WTC11 (cell line): ENCODE measurements at regions not wholly inside any gene's neighbourhood (a gene's known extent, or its start where the extent isn't known, plus 50 kb on each side); places are given as distances from the start of the nearest gene placed in this dataset.

ENCODE experiments used
- CREB1 ChIP-seq: sonication (generic); formaldehyde crosslinking; IDR thresholded peaks from 2 replicates; pipeline ENCODE4 v1.8.0; 2023; ENCODE audit warnings: mild to moderate bottlenecking, missing genetic modification reagents
- CTCF ChIP-seq: fragments of 200-600 bp; IDR thresholded peaks from 2 replicates; pipeline ENCODE4 v1.8.0; 2022; ENCODE audit warnings: antibody characterized with exemption
- ELF4 ChIP-seq: sonication (generic); formaldehyde crosslinking; IDR thresholded peaks from 2 replicates; pipeline ENCODE4 v1.8.1; 2022; ENCODE audit warnings: low read depth, mild to moderate bottlenecking, moderate library complexity, missing genetic modification reagents
- HMGXB4 ChIP-seq: sonication (generic); formaldehyde crosslinking; IDR thresholded peaks from 2 replicates; pipeline ENCODE4 v1.8.1; 2023; ENCODE audit warnings: mild to moderate bottlenecking, moderate library complexity, missing genetic modification reagents
- JUN ChIP-seq: sonication (generic); formaldehyde crosslinking; IDR thresholded peaks from 2 replicates; pipeline ENCODE4 v1.8.0; 2023; ENCODE audit warnings: mild to moderate bottlenecking, missing genetic modification reagents
- TEAD4 ChIP-seq: sonication (generic); formaldehyde crosslinking; IDR thresholded peaks from 2 replicates; pipeline ENCODE4 v1.8.0; 2022; ENCODE audit warnings: mild to moderate bottlenecking, missing genetic modification reagents
- TF ChIP-seq, protein P1 (sequence below): sonication (generic); formaldehyde crosslinking; IDR thresholded peaks from 2 replicates; pipeline ENCODE4 v1.8.1; 2023; ENCODE audit warnings: mild to moderate bottlenecking, missing genetic modification reagents

DNA sequence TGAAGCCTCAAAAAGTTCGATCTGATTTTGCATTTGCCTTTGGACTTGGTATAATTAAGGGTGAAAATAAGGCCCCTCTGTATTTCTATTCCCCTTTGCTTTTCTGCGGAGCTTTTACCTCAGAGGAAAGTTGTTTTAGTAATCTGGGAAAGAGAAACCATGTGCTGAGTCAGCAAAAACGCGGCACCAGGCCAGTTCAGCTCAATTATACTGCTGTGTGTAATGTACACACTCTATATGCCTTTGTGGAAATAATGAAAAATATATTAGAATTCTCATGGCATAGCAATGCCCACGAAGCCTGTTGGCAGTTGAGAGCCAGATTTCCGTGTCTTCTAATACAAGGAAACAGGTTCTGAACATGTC is 161.9 kb upstream of the SIX2 start:
- TF ChIP-seq CTCF: no peak
- TF ChIP-seq CREB1 (CRISPR knock-in tag): no peak
- no peak for TF ChIP-seq TEAD4 (CRISPR knock-in tag)
- TF ChIP-seq, protein P1, sequence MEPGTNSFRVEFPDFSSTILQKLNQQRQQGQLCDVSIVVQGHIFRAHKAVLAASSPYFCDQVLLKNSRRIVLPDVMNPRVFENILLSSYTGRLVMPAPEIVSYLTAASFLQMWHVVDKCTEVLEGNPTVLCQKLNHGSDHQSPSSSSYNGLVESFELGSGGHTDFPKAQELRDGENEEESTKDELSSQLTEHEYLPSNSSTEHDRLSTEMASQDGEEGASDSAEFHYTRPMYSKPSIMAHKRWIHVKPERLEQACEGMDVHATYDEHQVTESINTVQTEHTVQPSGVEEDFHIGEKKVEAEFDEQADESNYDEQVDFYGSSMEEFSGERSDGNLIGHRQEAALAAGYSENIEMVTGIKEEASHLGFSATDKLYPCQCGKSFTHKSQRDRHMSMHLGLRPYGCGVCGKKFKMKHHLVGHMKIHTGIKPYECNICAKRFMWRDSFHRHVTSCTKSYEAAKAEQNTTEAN (CRISPR knock-in tag): no peak
- no peak for TF ChIP-seq ELF4
- no peak for TF ChIP-seq JUN (CRISPR knock-in tag)
- TF ChIP-seq HMGXB4 (CRISPR knock-in tag): no peak
